ENCODE measurements at regions not wholly inside any gene's neighbourhood (a gene's known extent, or its start where the extent isn't known, plus 50 kb on each side); places are given as distances from the start of the nearest gene placed in this dataset.

DNA sequence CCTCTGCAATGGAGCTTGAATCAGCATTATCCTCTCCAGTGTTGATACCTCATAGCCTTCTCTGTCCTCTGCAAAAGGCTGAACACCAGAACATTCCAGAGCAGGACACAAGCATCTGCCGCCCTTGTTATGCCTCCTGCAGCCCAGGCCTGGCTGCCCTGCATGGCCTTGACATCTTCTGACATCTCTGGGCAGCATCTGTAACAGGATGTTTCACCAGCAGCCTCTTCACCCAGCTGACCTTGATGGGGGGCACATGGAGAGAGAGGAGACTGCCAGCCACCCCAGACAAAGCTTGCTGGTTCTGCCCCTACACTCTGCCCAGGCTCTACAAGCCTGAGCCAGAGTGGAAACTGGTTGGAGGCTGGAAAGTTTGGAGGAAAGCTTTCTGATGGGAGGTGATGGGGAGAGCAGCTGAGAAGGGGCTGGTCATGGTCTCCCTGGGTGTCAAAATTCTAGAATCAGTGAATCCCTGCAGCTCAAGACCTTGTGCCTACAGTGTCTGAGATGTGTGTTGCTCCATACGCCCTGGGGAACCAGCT lies 145.1 kb downstream of the MRPL14 start:
- Histone ChIP-seq H3K4me1 (ENCODE audit: control insufficient read depth in 1 of 2, insufficient read depth in 2 of 2, low read length in 2 of 2) (peaks cover 7 to 9% of the 10 kb centered on the region in 2 donors), H3K27ac (ENCODE audit: low read depth, low read length) (no peak overlapping the region)

DNA sequence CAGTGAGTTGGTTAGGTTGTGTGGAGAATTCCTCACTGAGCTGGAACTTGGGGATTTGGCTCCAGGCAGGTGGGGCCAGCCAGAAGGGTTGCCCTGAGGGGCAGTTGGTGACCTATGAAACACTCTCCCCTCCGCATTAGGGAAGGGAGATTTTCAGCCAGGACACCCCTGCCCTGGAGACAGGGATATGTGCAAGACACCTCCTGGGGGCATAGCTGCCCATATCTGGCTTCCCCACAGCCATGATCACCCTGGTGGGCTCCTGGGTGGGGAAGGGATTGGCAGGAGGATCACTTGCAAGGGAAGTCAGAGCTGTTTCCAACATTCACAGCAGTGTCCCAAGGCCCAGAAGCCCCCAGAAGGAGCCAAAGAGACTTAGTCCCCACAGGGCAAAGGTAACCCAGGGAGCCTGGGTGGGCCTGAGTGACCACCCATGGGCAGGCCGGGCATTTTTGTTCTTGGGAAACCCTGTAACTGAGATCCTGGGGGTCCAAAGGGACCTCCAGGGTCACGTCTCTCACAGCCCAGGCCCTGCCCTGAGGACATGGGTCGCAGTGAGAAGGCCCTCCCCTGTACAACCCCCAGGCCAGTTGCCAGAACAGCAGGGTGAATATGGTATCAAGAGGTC lies 145.8 kb downstream of the MRPL14 start:
- no peak overlapping the region for H3K27ac ChIP-seq (ENCODE audit: low read depth, low read length)
- H3K4me1 ChIP-seq (ENCODE audit: control insufficient read depth in 1 of 2, insufficient read depth in 2 of 2, low read length in 2 of 2): peaks cover 7 to 9% of the 10 kb centered on the region in 2 donors
- H3K36me3 ChIP-seq (ENCODE audit: control insufficient read depth in 1 of 2, insufficient read depth in 2 of 2, low read length in 2 of 2): no peaks in the 10 kb centered on the region
- no peaks in the 10 kb centered on the region for H3K9me3 ChIP-seq (ENCODE audit: control insufficient read depth in 1 of 2, low read length in 2 of 2)
- no peak overlapping the region for H3K4me3 ChIP-seq (ENCODE audit: low read depth in 1 of 2, low read length in 2 of 2)
- peaks cover 0 to 3% of the 10 kb centered on the region in 2 donors for H3K27me3 ChIP-seq (ENCODE audit: control insufficient read depth in 1 of 2, insufficient read depth in 2 of 2, low read length in 2 of 2)
- H3K9ac ChIP-seq (ENCODE audit: low read depth in 1 of 2, low read length in 2 of 2): no peak overlapping the region

More for the DNA sequence above, 145.1 kb downstream of the MRPL14 start:
- H3K4me3 ChIP-seq (ENCODE audit: low read depth in 1 of 2, low read length in 2 of 2): no peak overlapping the region
- H3K9ac ChIP-seq (ENCODE audit: low read depth in 1 of 2, low read length in 2 of 2): no peak overlapping the region
- no peaks in the 10 kb centered on the region for H3K36me3 ChIP-seq (ENCODE audit: control insufficient read depth in 1 of 2, insufficient read depth in 2 of 2, low read length in 2 of 2)
- H3K27me3 ChIP-seq (ENCODE audit: control insufficient read depth in 1 of 2, insufficient read depth in 2 of 2, low read length in 2 of 2): peaks cover 0 to 3% of the 10 kb centered on the region in 2 donors
- H3K9me3 ChIP-seq (ENCODE audit: control insufficient read depth in 1 of 2, low read length in 2 of 2): no peaks in the 10 kb centered on the region

DNA sequence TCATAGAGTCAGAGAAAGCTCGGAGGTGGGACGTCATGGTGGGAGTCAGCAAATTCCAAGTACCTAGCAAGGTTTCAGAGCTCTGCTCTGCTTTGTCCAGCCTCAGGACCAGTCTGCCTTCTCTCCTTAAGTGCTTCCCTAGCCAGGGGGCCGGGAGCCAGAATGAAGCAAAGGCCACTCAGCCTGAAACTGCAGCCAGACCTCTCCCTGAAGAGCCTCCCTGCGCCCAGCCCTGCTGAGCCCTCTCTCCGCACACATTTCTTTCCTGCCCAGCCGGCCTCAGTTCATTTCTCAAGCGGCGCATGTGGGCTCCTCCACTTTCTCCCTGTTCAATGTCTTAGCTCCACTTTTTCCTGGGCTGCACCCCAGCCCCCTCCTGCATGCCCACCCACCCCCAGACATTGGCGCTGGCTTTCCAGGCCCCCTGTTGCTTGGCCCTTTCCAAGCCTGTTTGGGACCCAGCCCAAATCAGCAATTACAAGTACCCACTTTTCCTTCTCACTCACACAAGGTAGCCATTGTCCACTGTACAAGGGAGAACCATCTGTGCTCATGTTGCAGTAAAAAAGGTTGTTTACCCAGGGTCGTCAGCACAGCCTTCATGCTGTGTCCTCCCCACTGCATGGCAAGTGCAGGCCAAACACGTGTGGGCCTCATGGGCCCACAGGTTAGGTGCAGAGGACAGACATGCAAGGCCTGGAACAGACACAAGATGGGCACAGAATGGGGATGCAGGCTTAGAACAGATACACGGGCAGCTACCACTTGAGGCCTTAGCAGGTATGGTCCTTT lies 147.1 kb downstream of the MRPL14 start:
- peaks cover 0 to 3% of the 10 kb centered on the region in 2 donors for H3K27me3 ChIP-seq (ENCODE audit: control insufficient read depth in 1 of 2, insufficient read depth in 2 of 2, low read length in 2 of 2)
- no peaks in the 10 kb centered on the region for H3K36me3 ChIP-seq (ENCODE audit: control insufficient read depth in 1 of 2, insufficient read depth in 2 of 2, low read length in 2 of 2)
- H3K4me1 ChIP-seq (ENCODE audit: control insufficient read depth in 1 of 2, insufficient read depth in 2 of 2, low read length in 2 of 2): peaks cover 7 to 9% of the 10 kb centered on the region in 2 donors
- no peak overlapping the region for H3K9ac ChIP-seq (ENCODE audit: low read depth in 1 of 2, low read length in 2 of 2)
- no peak overlapping the region for H3K4me3 ChIP-seq (ENCODE audit: low read depth in 1 of 2, low read length in 2 of 2)
- H3K27ac ChIP-seq (ENCODE audit: low read depth, low read length): no peak overlapping the region
- H3K9me3 ChIP-seq (ENCODE audit: control insufficient read depth in 1 of 2, low read length in 2 of 2): peaks cover 0 to 4% of the 10 kb centered on the region in 2 donors

DNA sequence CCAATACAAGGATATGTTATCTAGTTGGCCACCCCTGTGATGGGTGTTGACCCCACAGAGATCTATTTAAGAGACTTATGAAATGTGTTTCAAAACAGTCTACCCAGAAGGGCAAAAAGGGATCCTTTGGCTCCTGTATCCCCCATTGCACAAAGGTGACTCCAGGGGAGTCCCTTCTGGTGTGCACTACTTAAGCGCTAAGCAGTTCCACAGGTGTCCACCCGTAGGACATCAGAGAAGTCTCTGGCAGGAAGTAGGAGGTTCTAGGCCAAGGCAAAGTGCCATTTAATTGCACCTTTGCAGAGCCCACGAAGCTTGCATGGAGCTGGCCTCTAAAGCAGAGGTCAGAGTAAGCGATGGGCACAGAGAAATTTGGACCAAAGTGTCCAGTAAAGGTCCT lies 147.7 kb downstream of the MRPL14 start:
- peaks cover 0 to 4% of the 10 kb centered on the region in 2 donors for H3K9me3 ChIP-seq (ENCODE audit: control insufficient read depth in 1 of 2, low read length in 2 of 2)
- H3K4me3 ChIP-seq (ENCODE audit: low read depth in 1 of 2, low read length in 2 of 2): no peak overlapping the region
- H3K36me3 ChIP-seq (ENCODE audit: control insufficient read depth in 1 of 2, insufficient read depth in 2 of 2, low read length in 2 of 2): no peaks in the 10 kb centered on the region
- no peak overlapping the region for H3K27ac ChIP-seq (ENCODE audit: low read depth, low read length)
- peaks cover 0 to 3% of the 10 kb centered on the region in 2 donors for H3K27me3 ChIP-seq (ENCODE audit: control insufficient read depth in 1 of 2, insufficient read depth in 2 of 2, low read length in 2 of 2)
- no peak overlapping the region for H3K9ac ChIP-seq (ENCODE audit: low read depth in 1 of 2, low read length in 2 of 2)
- peaks cover 7 to 9% of the 10 kb centered on the region in 2 donors for H3K4me1 ChIP-seq (ENCODE audit: control insufficient read depth in 1 of 2, insufficient read depth in 2 of 2, low read length in 2 of 2)

DNA sequence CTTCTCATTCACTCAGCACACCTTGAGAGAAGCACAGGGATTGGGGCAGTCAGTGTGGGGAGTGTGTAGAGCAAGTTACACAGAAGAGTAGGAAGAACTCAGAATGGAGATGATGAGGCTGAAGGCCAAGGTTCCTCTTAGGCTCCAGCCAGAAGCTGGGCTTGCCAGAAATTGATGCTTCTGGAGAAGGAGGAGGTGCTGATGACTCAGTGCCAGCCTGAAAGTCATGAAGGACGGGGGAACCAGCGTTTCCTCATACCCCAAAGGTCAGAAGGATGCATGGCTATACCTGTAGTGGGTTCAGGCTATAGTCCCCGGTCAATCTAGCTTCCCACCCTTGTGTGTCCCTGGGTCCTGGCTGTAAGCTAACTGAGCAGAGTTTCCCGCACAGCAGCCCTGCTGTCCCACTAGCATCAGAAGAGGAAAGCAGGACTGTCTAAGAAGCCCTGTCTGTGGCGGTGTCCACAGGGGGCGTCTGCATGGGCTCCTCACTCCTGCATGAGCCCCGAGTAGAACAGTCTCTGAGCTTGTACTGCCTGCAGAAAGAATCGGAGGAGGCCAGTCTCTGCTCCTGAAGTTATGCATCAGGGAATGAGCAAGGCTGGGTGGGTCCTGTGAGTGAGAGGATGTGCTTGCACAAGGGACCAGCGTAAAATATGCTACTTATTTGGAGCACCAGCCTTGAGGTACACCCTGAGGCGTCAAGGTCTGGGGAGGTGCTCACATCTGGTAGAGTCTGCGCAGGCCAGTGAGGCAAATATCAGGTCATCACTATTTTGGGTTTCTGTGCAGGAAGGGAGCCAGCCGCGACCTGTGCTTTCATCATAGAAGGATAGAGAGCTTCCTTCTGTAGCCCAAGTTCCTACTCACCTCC lies 148.5 kb downstream of the MRPL14 start:
- H3K27ac ChIP-seq (ENCODE audit: low read depth, low read length): no peak overlapping the region
- H3K36me3 ChIP-seq (ENCODE audit: control insufficient read depth in 1 of 2, insufficient read depth in 2 of 2, low read length in 2 of 2): no peaks in the 10 kb centered on the region
- no peak overlapping the region for H3K4me3 ChIP-seq (ENCODE audit: low read depth in 1 of 2, low read length in 2 of 2)
- peaks cover 0 to 3% of the 10 kb centered on the region in 2 donors for H3K27me3 ChIP-seq (ENCODE audit: control insufficient read depth in 1 of 2, insufficient read depth in 2 of 2, low read length in 2 of 2)
- H3K9ac ChIP-seq (ENCODE audit: low read depth in 1 of 2, low read length in 2 of 2): no peak overlapping the region
- H3K4me1 ChIP-seq (ENCODE audit: control insufficient read depth in 1 of 2, insufficient read depth in 2 of 2, low read length in 2 of 2): peaks cover 9% of the 10 kb centered on the region in 2 donors
- H3K9me3 ChIP-seq (ENCODE audit: control insufficient read depth in 1 of 2, low read length in 2 of 2): peaks cover 0 to 4% of the 10 kb centered on the region in 2 donors

DNA sequence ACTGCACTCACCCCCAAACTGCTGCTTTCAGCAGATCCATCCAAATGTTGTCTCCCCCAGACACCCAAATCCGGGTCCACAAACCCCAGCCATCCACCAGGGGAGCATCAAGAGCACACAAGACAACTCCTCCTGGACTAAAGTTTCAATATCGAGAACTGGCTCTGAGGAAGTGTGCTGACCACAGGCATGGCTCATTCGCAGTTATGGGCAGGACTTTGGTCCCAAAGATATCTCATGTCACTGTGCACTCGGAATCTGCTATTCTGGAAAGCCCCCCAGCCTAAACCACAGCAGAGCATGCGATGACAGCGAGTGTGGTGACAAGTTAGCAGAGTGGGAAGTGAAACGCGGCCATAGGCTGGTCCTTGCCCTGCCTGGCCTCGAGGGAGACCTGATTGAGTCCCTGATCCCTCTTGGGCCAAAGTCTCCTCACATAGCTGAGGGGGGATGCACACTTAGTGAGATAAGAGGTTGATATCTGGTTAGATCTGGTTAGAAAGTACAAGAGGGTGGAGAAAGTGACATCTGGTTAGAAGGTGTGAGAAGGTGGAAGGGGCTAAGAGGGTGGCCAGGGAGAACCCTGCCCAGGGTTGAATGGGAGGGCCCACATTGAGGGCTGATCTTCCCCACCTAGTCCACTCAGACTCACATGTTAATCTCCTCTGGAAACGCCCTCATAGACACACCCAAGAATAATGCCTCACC lies 149.7 kb downstream of the MRPL14 start:
- peaks cover 0 to 4% of the 10 kb centered on the region in 2 donors for H3K9me3 ChIP-seq (ENCODE audit: control insufficient read depth in 1 of 2, low read length in 2 of 2)
- no peak overlapping the region for H3K27ac ChIP-seq (ENCODE audit: low read depth, low read length)
- peaks cover 0 to 3% of the 10 kb centered on the region in 2 donors for H3K27me3 ChIP-seq (ENCODE audit: control insufficient read depth in 1 of 2, insufficient read depth in 2 of 2, low read length in 2 of 2)
- no peaks in the 10 kb centered on the region for H3K36me3 ChIP-seq (ENCODE audit: control insufficient read depth in 1 of 2, insufficient read depth in 2 of 2, low read length in 2 of 2)
- peaks cover 9 to 20% of the 10 kb centered on the region in 2 donors for H3K4me1 ChIP-seq (ENCODE audit: control insufficient read depth in 1 of 2, insufficient read depth in 2 of 2, low read length in 2 of 2)
- no peak overlapping the region for H3K9ac ChIP-seq (ENCODE audit: low read depth in 1 of 2, low read length in 2 of 2)
- no peak overlapping the region for H3K4me3 ChIP-seq (ENCODE audit: low read depth in 1 of 2, low read length in 2 of 2)

DNA sequence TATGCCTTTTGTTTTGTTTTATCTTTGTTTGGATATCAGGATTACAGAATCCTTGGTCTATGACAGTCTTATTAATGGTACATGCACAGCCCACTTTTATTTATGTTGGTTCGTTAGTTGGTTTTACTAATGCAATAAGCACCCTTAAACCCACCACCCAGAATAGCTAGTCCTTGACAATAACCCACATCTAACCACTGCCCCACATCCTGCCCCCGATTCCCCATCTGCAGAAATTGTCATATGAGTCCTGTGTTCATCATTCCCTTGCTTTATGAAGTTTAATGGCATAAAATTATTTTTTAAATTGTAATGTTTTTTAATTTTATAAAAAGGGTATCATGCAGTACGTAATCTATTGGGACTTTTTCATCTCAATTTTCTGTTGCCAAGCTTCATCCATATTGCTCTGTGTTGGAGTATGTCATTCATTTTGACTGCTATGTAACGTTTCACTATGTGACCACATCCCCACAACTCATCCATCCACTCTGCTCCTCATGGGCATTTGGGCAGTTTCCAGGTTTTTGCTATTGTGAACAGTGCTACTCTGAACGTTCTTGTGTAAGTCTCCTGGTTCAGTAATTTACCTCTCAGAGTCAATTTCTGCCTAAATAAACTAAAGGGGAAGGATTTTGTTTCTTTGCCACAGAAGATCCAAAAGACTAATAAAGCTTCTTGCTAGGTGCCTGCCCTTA lies 150.4 kb downstream of the MRPL14 start:
- Histone ChIP-seq H3K9ac (ENCODE audit: low read depth in 1 of 2, low read length in 2 of 2) (no peak overlapping the region), H3K4me1 (ENCODE audit: control insufficient read depth in 1 of 2, insufficient read depth in 2 of 2, low read length in 2 of 2) (peaks cover 9 to 26% of the 10 kb centered on the region in 2 donors), H3K27ac (ENCODE audit: low read depth, low read length) (no peak overlapping the region), H3K4me3 (ENCODE audit: low read depth in 1 of 2, low read length in 2 of 2) (no peak overlapping the region), H3K27me3 (ENCODE audit: control insufficient read depth in 1 of 2, insufficient read depth in 2 of 2, low read length in 2 of 2) (peaks cover 0 to under 1% of the 10 kb centered on the region in 2 donors), H3K36me3 (ENCODE audit: control insufficient read depth in 1 of 2, insufficient read depth in 2 of 2, low read length in 2 of 2) (no peaks in the 10 kb centered on the region), H3K9me3 (ENCODE audit: control insufficient read depth in 1 of 2, low read length in 2 of 2) (peaks cover 0 to 4% of the 10 kb centered on the region in 2 donors)

DNA sequence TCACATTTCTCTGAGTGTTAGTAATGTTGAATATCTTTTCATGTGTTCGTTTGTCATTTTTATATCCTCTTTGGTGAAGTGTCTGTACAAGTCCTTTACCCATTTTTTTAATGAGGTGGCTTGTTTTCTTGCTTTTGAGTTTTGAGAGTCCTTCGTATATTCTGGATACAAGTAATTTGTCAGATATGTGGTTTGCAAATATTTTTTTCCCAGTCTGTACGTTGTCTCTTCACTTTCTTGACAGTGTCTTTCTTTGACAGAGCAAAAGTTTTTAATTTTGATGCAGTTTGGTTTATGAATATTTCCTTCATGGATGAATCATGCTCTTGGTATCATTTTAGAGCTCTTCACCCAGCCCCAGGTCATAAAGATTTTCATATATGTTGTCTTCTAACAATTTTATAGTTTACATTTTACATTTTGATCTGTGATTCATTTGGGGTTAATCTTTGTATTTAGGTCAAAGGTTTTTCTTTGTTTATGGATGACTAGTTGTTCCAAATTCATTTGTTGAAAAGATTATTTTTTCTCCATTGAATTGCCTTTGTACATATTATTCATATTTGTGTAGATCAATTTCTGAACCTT lies 152.5 kb downstream of the MRPL14 start:
- peaks cover 9 to 30% of the 10 kb centered on the region in 2 donors for H3K4me1 ChIP-seq (ENCODE audit: control insufficient read depth in 1 of 2, insufficient read depth in 2 of 2, low read length in 2 of 2)
- H3K9ac ChIP-seq (ENCODE audit: low read depth in 1 of 2, low read length in 2 of 2): no peak overlapping the region
- peaks cover 0 to 4% of the 10 kb centered on the region in 2 donors for H3K9me3 ChIP-seq (ENCODE audit: control insufficient read depth in 1 of 2, low read length in 2 of 2)
- H3K4me3 ChIP-seq (ENCODE audit: low read depth in 1 of 2, low read length in 2 of 2): no peak overlapping the region
- no peaks in the 10 kb centered on the region for H3K36me3 ChIP-seq (ENCODE audit: control insufficient read depth in 1 of 2, insufficient read depth in 2 of 2, low read length in 2 of 2)
- no peaks in the 10 kb centered on the region for H3K27me3 ChIP-seq (ENCODE audit: control insufficient read depth in 1 of 2, insufficient read depth in 2 of 2, low read length in 2 of 2)
- H3K27ac ChIP-seq (ENCODE audit: low read depth, low read length): no peak overlapping the region

DNA sequence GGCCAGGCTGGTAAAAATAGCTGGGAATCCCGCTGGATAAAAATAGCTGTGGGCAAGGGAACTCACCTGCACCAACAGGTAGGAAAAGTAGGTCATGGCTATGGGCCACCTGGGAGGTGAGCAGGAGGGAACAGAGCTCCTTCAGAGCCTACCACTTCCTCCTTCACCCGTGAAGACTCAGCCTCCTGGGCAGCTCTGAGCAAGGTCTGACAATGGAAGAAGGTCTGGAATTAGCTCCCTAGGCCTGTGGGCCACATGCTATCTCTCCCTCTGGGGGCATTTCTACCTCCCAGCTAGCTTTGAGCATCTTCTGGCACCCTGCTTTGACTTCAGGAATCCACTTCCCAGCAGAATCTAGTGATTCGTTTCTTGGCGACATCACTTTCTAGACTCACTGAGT lies 153.9 kb downstream of the MRPL14 start:
- no peaks in the 10 kb centered on the region for H3K36me3 ChIP-seq (ENCODE audit: control insufficient read depth in 1 of 2, insufficient read depth in 2 of 2, low read length in 2 of 2)
- H3K27me3 ChIP-seq (ENCODE audit: control insufficient read depth in 1 of 2, insufficient read depth in 2 of 2, low read length in 2 of 2): no peaks in the 10 kb centered on the region
- peaks cover 9 to 30% of the 10 kb centered on the region in 2 donors for H3K4me1 ChIP-seq (ENCODE audit: control insufficient read depth in 1 of 2, insufficient read depth in 2 of 2, low read length in 2 of 2)
- no peak overlapping the region for H3K4me3 ChIP-seq (ENCODE audit: low read depth in 1 of 2, low read length in 2 of 2)
- no peak overlapping the region for H3K27ac ChIP-seq (ENCODE audit: low read depth, low read length)
- peaks cover 0 to 4% of the 10 kb centered on the region in 2 donors for H3K9me3 ChIP-seq (ENCODE audit: control insufficient read depth in 1 of 2, low read length in 2 of 2)
- no peak overlapping the region for H3K9ac ChIP-seq (ENCODE audit: low read depth in 1 of 2, low read length in 2 of 2)

Data from duodenal mucosa (tissue), 2 donors.